HG02981 (cell line): ENCODE measurements at regions not wholly inside any gene's neighbourhood (a gene's known extent, or its start where the extent isn't known, plus 50 kb on each side); places are given as distances from the start of the nearest gene placed in this dataset.
"Not testable (repeated sequence)": the region's sequence is repeated elsewhere in the genome, so short reads cannot be mapped to it uniquely, and the experiment has no call there.

Experiments
- ATAC-seq: cut with Tn5 transposase; IDR thresholded peaks from one replicate; pipeline ENCODE4 v1.9.1; 2021; ENCODE audit warnings: mild to moderate bottlenecking, moderate library complexity; ENCODE audit not compliant: unreplicated experiment

DNA sequence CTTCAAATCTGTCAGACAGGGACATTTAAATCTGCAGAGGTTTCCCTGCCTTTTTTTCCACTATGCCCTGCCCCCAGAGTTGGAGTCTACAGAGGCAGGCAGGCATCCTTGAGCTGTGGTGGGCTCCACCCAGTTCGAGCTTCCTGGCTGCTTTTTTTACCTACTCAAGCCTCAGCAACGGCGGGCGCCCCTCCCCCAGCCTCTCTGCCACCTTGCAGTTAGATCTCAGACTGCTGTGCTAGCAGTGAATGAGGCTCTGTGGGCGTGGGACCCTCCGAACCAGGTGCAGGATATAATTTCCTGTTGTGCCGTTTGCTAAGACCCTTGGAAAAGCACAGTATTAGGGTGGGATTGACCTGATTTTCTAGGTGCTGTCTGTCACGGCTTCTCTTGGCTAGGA lies 765.2 kb upstream of the NOVA1 start:
- ATAC-seq = not testable (repeated sequence)

- no peak for ATAC-seq
Observed at GRCh38 chr14:27366596-27366995, 768.8 kb upstream of the NOVA1 start.

DNA sequence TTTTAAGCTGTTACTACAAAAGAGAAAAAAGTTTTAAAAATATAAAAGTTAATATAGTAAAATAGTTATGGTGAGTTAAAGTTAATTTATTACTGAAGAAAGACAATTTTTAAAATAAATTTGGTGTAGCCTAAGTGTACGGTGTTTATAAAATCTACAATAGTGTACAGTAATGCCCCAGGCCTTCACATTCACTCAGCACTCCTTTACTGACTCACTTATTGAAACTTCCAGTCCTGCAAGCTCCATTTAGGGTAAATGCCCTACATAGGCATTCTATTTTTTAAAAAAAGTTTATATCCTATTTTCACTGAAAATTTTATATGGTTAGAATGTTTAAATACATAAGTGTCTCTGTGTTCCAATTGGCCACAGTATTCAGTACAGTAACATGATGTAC lies 769.5 kb upstream of the NOVA1 start:
- no peak for ATAC-seq

DNA sequence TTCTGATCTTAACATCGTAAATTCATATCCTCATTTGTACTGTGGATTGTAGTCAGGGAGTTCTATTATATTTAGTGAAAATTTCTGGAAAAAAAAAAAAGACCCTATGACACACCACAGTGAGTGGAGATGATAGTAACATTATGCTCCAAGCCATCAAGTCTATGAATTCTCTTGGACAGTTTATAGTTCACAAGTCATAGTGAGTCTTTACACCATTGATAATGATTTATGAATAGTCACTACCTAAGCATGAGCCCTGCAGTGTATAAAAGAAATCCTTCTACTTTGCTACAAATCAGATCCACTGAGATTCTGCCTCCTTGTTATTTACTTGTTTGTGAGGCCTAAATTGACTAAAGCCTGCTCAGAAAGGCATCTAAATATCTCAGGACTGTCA lies 772.2 kb upstream of the NOVA1 start:
- no peak for ATAC-seq

- no peak for ATAC-seq
Observed at GRCh38 chr14:27370775-27371174, 772.9 kb upstream of the NOVA1 start.

DNA sequence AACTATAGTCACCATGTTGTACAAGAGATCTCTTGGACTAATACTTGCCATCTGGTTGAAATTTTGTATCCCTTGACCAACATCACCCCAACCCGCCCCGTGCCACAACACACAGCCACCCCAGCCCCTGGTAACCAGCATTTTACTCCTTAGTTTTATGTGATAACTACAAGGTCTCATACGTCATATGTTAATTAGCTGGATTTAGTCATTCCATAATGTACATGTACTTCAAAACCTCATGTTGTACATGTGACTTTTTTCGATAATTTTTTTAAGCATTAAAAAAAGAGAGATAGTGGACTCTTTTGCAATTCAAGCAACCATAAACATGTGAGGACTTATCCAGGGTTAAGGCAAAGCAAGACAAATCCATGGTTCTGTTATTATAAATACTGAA lies 773.4 kb upstream of the NOVA1 start:
- no peak for ATAC-seq

DNA sequence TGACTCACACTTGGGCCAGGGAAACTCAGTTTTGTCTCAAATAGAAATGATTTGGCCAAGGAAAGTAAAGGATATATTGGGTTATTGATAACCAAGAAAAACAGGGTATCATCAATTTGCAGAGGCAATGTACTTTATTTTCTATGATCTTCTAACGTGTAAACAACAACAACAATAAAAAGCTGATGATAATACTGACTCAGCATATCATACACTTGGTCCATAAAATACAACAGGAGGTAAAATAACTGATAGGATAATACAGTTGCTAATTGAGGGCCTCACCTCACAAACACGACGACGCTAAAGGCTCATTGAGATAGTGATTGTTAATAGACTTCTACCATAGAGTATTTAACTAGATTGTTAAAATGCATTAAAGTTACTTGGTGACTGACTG lies 774.0 kb upstream of the NOVA1 start:
- no peak for ATAC-seq

DNA sequence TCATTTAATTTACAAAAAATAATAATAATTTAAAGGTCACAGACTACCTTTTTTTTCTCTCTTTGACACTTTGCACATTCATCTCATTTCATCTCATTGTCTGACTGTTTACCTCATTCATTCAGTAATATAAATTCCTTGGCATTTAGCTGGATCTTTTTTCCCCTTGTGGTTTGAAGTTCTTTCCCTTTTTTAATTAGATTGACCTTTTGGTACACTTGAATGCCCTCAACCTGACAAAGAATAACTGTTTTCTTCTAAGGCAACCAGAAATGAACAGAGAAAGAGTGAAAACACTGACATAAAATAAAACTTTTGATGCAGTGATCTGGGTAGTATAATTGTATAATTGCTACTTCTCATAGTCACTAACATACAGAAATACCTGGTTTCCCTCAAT lies 774.9 kb upstream of the NOVA1 start:
- ATAC-seq = no peak

GRCh38 chr14:27384124-27384523 lies 786.3 kb upstream of the NOVA1 start:
- no peak for ATAC-seq

DNA sequence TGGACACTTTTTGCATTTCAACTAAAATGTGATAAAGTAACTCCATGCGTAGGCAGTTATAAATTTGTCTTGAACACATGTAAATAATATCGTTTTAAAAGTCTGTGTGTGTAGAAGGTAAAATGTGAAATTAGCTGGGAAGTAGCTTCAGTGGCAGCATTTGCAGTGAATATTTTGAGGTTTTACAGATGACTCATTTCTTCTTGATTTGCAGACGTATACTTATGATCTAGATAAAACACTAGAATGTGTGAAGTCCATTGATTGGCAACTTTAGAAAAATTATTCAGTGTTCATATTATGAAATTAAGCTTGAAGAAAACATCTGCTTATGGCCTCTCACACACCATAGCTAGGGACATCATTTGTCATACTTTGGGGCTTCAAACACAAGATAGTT lies 788.6 kb upstream of the NOVA1 start:
- ATAC-seq = no peak

- no peak for ATAC-seq
Observed at GRCh38 chr14:27387463-27387862, 789.6 kb upstream of the NOVA1 start.

DNA sequence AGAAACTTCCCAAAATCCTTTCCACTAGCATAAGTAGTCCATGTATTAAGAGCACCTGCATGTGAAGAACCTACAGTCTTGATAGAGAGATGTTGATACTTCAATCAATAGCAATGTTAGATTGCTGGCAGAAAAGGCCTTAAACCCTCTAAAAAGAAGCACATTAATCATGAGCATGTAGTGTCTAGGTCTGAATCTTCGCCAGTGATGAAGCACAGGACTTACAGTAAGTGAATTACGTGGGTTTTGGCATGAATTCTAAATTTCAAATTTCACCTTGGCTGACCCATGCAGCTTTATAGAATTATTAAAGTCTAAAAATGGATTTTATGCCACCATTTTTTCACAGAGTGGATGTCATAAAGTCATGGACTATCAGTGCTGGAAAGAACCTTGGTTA lies 791.6 kb upstream of the NOVA1 start:
- ATAC-seq = no peak

DNA sequence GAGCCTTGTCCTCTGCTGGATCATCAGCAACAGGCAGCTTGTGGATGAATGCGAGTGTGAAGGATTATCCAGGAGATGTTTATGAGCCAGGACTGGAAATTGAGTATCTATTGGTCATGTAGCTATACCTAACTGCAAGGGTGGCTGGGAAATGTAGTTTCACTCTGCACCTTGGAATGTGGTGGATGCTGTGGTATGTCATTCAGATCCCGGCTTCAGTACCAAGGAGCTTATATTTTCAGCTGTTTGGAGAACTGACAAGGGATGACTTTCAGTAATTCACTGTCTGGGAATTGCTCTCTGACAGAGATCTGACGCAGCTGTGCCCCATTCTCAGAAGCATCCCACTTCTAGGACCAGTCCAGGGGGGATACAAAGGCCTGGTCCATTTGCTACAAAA lies 792.3 kb upstream of the NOVA1 start:
- ATAC-seq = no peak

DNA sequence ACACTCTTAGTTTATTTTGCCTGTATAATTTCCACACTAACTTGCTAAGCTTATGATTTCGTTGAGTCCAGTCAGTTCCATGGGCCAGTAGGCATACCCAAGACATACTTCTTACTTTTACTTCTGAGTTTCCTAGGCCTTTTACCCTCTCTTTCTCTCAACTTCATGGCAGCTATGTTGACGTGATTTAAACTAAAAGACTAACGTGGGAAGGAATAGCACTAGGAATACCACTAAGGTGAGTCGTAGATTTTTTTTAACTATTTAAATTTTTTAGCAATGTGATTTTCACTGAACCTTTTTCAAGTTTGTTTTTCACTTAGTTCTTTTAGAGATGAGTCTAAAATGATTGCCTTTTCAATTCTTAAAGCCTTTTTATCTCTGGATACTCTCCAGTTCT lies 793.5 kb upstream of the NOVA1 start:
- ATAC-seq = no peak

- ATAC-seq = no peak
Observed at GRCh38 chr14:27392153-27392552, 794.3 kb upstream of the NOVA1 start.

DNA sequence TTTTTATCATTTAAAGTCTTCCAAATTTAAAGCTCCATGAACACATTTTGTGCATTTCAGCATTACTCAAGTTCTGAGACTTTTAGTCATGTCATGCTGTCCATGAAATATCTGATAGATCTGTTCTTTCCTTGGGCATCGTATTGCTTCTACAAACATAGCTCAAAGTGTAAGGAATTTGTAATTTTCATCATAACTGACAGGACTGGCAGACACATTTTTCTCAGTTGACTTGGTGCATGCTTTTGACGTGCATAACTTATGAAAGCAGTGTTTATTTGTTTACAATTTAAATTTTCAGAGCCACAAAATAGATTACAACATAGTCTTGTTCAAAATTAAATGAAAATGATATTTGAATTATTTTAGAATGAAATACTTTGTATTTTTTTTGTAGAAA lies 812.1 kb upstream of the NOVA1 start:
- ATAC-seq = no peak

DNA sequence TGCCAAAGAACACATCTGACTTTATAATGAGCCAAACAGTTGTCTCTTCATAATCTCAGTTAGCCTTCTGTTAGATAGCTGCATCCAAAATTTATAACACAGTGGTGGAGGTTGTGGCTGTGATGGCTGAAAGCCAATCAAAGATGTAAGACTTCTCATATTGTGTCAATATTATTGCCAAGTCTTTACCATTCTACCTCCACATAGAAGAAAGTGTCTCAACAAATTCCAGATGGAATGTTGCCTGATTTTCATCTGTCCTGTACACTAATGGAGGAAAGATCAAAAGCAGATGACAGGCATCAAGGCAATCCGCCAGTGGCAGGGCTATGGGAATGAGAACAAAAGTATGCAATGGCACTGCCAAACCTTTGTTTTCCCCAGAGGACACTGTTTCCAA lies 813.1 kb upstream of the NOVA1 start:
- no peak for ATAC-seq

GRCh38 chr14:27427796-27428195 lies 830.0 kb upstream of the NOVA1 start:
- ATAC-seq = no peak

- no peak for ATAC-seq
Observed at GRCh38 chr14:27435923-27436670, 838.3 kb upstream of the NOVA1 start.

DNA sequence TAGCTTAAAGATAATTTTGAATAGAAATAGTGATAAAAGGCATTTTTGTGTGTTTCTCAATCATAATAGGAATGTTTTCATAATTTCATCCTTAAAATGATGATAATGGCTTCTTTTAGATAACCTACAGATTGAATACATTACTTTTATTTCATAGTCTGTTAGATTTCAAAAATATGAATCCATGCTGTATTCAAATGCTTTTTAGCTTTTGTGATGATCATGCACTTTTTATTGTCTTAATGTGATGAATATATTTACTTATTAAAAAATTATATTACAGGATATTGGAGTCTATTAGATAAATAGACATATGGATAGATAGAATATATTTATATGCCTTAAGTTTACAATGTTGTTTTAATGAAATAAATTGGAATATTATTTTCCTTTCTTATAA lies 886.8 kb upstream of the NOVA1 start:
- ATAC-seq = no peak

DNA sequence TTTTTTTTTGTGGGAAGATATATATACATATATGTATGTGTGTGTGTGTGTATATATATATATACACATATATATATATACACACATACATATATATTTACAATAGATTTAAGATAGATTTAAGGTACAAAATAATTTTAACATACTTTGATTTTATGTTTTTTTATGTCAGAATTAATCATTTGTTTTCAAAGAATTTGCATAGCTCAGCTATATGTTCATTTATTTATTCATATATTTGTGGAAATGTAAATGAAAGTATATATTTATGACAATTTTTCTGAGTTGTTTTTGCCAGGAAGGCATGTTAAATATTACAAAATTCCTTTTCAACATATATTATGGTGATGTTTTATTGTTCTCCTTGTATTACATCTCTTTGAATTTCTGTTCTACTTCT lies 887.4 kb upstream of the NOVA1 start:
- ATAC-seq = no peak

GRCh38 chr14:27506272-27506671 lies 908.4 kb upstream of the NOVA1 start:
- ATAC-seq = no peak

DNA sequence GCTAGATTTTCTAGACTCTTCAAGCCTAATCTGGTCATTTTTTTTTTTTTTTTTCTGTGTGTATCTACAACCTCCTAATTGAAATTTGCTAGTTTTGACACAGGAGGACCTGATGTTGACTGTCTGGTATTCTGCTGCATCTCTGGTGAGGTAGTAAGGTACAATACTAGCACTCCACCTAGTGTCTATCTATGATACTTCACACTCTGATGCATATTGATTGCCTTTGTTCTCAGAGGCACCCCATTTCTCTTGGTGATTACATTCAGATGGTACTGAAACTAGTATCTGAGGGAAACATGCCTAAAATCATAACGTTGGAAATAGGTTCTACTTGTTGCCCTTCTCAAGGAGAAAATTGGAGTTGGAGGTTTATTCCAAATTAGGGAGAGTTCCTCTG lies 930.5 kb upstream of the NOVA1 start:
- no peak for ATAC-seq
